Uterus (tissue), 2 donors: ENCODE measurements at regions not wholly inside any gene's neighbourhood (a gene's known extent, or its start where the extent isn't known, plus 50 kb on each side); places are given as distances from the start of the nearest gene placed in this dataset.

Experiments
- POLR2A ChIP-seq, 2 donors: fragments of 450-650 bp; IDR thresholded peaks; one replicate each; pipeline ENCODE4 v1.6.1; 2016; ENCODE audit warnings: antibody characterized with exemption in 2 of 2, mild to moderate bottlenecking in 1 of 2, moderate library complexity in 1 of 2
- TF ChIP-seq, protein P1 (sequence below), 4 experiments: fragments of 200-600 bp in 2 of 4; fragments of 450-650 bp in 2 of 4; sonication (generic) in 2 of 4; IDR thresholded peaks; one replicate each; pipeline ENCODE4 v1.5.1; 2016 to 2019; ENCODE audit warnings: antibody characterized with exemption in 4 of 4, mild to moderate bottlenecking in 2 of 4, moderate library complexity in 1 of 4

DNA sequence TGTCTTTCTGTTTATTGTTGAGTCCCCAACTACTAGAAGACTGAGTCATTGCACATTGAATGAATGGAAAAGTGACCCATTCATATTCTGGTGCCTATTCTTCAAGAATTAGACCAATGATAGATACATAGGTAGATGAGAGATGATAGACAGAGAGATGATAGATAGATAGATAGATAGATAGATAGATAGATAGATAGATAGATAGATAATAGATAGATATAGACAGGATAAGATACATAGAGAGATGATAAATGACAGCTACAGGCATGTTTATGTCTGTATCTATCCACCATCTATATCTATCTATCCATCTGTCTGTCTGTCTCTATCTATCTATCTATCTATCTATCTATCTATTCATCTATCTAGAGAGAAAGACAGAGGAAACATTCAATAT is 170.3 kb upstream of the ARRDC4 start:
- TF ChIP-seq, protein P1, sequence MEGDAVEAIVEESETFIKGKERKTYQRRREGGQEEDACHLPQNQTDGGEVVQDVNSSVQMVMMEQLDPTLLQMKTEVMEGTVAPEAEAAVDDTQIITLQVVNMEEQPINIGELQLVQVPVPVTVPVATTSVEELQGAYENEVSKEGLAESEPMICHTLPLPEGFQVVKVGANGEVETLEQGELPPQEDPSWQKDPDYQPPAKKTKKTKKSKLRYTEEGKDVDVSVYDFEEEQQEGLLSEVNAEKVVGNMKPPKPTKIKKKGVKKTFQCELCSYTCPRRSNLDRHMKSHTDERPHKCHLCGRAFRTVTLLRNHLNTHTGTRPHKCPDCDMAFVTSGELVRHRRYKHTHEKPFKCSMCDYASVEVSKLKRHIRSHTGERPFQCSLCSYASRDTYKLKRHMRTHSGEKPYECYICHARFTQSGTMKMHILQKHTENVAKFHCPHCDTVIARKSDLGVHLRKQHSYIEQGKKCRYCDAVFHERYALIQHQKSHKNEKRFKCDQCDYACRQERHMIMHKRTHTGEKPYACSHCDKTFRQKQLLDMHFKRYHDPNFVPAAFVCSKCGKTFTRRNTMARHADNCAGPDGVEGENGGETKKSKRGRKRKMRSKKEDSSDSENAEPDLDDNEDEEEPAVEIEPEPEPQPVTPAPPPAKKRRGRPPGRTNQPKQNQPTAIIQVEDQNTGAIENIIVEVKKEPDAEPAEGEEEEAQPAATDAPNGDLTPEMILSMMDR (IDR thresholded peaks at IDR 0.05) = no peak
- TF ChIP-seq POLR2A (IDR thresholded peaks at IDR 0.05) = no peak
